SK-N-MC (cell line): ENCODE measurements at regions not wholly inside any gene's neighbourhood (a gene's known extent, or its start where the extent isn't known, plus 50 kb on each side); places are given as distances from the start of the nearest gene placed in this dataset.

Experiments
- EZH2 ChIP-seq: fragments of 200-600 bp; sonication (generic); IDR thresholded peaks from one replicate; pipeline ENCODE4 v1.6.1; 2017; ENCODE audit warnings: antibody characterized with exemption
- POLR2AphosphoS5 ChIP-seq: IDR thresholded peaks from 2 replicates; pipeline ENCODE4 v1.6.1; 2012; ENCODE audit warnings: mild to moderate bottlenecking, low read depth, low read length, borderline replicate concordance

GRCh38 chr5:32503261-32503660, 58.7 kb upstream of the ZFR start:
- no peak for TF ChIP-seq POLR2AphosphoS5
- no peak for TF ChIP-seq EZH2
